ENCODE measurements at regions not wholly inside any gene's neighbourhood (a gene's known extent, or its start where the extent isn't known, plus 50 kb on each side); places are given as distances from the start of the nearest gene placed in this dataset.

- DNase-seq, result no peak
These were observed 77.4 kb upstream of the WNT7B start for GRCh38 chr22:46054091-46055073.

- no peak for DNase-seq
These were observed 78.4 kb upstream of the WNT7B start for GRCh38 chr22:46055181-46055875.

- DNase-seq, result no peak
These were observed 79.1 kb upstream of the WNT7B start for GRCh38 chr22:46055911-46056545.

- DNase-seq, result no peak
These were observed 79.7 kb upstream of the WNT7B start for GRCh38 chr22:46056546-46057245.

- no peak for DNase-seq
These were observed 80.5 kb upstream of the WNT7B start for GRCh38 chr22:46057246-46058090.

GRCh38 chr22:46058091-46058420 is 81.1 kb upstream of the WNT7B start:
- no peak for DNase-seq

GRCh38 chr22:46058591-46059519 is 81.9 kb upstream of the WNT7B start:
- no peak for DNase-seq

- no peak for DNase-seq
These were observed 83.5 kb upstream of the WNT7B start for GRCh38 chr22:46060292-46061123.

- no peak for DNase-seq
These were observed 84.2 kb upstream of the WNT7B start for GRCh38 chr22:46061124-46061500.

- no peak for DNase-seq
These were observed 84.7 kb upstream of the WNT7B start for GRCh38 chr22:46061501-46062231.

GRCh38 chr22:46062232-46062615 is 85.3 kb upstream of the WNT7B start:
- no peak for DNase-seq

- DNase-seq, result no peak
These were observed 86.1 kb upstream of the WNT7B start for GRCh38 chr22:46062971-46063631.

GRCh38 chr22:46063846-46064227 is 86.5 kb upstream of the PPARA start:
- no peak for DNase-seq

GRCh38 chr22:46064228-46064965 is 85.9 kb upstream of the PPARA start:
- no peak for DNase-seq

- no peak for DNase-seq
These were observed 85.2 kb upstream of the PPARA start for GRCh38 chr22:46064966-46065666.

- no peak for DNase-seq
These were observed 84.5 kb upstream of the PPARA start for GRCh38 chr22:46065691-46066454.

GRCh38 chr22:46066691-46067090 is 83.6 kb upstream of the PPARA start:
- no peak for DNase-seq
